Kidney (tissue), 13 donors: ENCODE measurements at regions not wholly inside any gene's neighbourhood (a gene's known extent, or its start where the extent isn't known, plus 50 kb on each side); places are given as distances from the start of the nearest gene placed in this dataset.
"Not testable (repeated sequence)": the region's sequence is repeated elsewhere in the genome, so short reads cannot be mapped to it uniquely, and the experiment has no call there.

ENCODE experiments used
- DNase-seq, 5 donors: peaks; one replicate each; pipeline ENCODE4 v3.0.0-alpha.2; 2013 to 2020
- FAIRE-seq: peaks from 2 replicates; lab custom pipeline; 2012; peaks lifted over from hg19 to GRCh38; lab: Jason Lieb, UNC
- H3K27ac ChIP-seq, 2 donors: one replicate each; pipeline ENCODE4 v1.7.0; 2013; ENCODE audit warnings: low read depth in 2 of 2, low read length in 2 of 2, inconsistent platforms in 1 of 2
- H3K27me3 ChIP-seq: one replicate; pipeline ENCODE4 v1.7.1; 2013; ENCODE audit warnings: low read length, inconsistent platforms; ENCODE audit not compliant: control insufficient read depth, insufficient read depth
- H3K36me3 ChIP-seq, 3 donors: one replicate each; pipeline versions ENCODE4 v1.7.0 to v1.7.1; 2013; ENCODE audit warnings: low read length in 3 of 3, control low read depth in 1 of 3, inconsistent platforms in 1 of 3; ENCODE audit not compliant: insufficient read depth in 3 of 3, control insufficient read depth in 2 of 3
- H3K4me1 ChIP-seq, 3 donors: one replicate each; pipeline versions ENCODE4 v1.7.0 to v1.7.1; 2013; ENCODE audit warnings: low read length in 3 of 3, inconsistent platforms in 1 of 3, low read depth in 1 of 3; ENCODE audit not compliant: control insufficient read depth in 2 of 3, insufficient read depth in 2 of 3
- H3K4me3 ChIP-seq, 3 donors: one replicate each; pipeline versions ENCODE4 v1.7.0 to v1.8.1; 2013; ENCODE audit warnings: low read length in 3 of 3, control low read depth in 1 of 3, inconsistent platforms in 1 of 3
- H3K9ac ChIP-seq, 3 donors: one replicate each; pipeline versions ENCODE4 v1.7.0 to v1.7.1; 2013; ENCODE audit warnings: low read length in 3 of 3, control low read depth in 1 of 3, inconsistent platforms in 1 of 3
- H3K9me3 ChIP-seq, 3 donors: one replicate each; pipeline versions ENCODE4 v1.7.0 to v1.7.1; 2013; ENCODE audit warnings: low read length in 3 of 3, control low read depth in 1 of 3, inconsistent platforms in 1 of 3; ENCODE audit not compliant: control insufficient read depth in 2 of 3, insufficient read depth in 1 of 3
- intact Hi-C: fragments of 100-400 bp; cut with DNase I; formaldehyde crosslinking; loops from one replicate; pipeline ENCODE4 v1.11.1; 2022
- TF ChIP-seq, protein P1 (sequence below): IDR thresholded peaks from 3 replicates; pipeline ENCODE4 v1.5.1; 2012; ENCODE audit warnings: mild to moderate bottlenecking, moderate library complexity, borderline replicate concordance; ENCODE audit not compliant: insufficient read depth; ENCODE audit errors: extremely low read depth
- donor health status: control.
- donor health status: control.
- donor health status: control.
- donor health status: control.
- donor health status: control.
- donor health status: DM: yes; HTN: yes; CAD: no.
- donor health status: Normal renal cell carcinoma (clear cell type).

DNA sequence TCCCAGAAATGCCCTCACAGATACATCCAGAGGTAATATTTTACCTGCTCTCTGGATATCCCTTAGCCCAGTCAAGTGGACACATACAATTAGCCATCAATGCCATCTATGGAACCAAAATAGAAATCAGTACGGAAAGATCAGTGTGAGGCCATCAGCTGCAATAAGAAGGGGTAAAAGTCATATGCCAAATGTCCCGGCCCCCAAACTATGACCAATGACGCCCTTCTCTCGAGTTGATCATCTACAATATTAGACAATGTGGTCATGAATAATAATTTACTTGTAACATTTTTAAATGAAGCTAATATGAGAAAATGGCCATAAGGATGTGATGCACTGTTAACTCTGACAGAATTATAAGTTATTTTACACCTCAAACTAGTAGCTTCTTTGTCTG, 588.9 kb downstream of the POM121L12 start:
- no peak for FAIRE-seq

DNA sequence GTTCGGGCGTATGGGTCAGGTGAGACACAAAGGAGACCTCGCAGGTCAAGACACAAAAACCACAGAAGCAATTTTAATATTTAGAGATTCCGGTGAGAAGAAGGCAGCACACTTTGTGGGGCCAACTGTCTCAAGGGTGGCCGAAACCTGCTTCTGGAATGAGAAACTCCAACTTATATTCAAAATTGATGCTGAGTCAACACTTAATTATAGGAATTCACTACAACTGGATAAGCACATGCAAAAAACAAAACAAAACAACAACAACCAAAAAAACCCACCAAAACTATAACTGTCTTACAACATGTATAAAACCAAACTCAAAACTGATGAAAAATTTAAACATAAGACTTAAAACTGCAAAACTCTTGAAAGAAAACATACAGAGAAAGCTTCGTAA, 593.3 kb downstream of the POM121L12 start:
- intact Hi-C loops, result no loop called here
- H3K9me3 ChIP-seq, result no peaks in the 10 kb centered on the region
- DNase-seq, result no peak
- no peaks in the 10 kb centered on the region for H3K27me3 ChIP-seq
- FAIRE-seq, result no peak
- H3K27ac ChIP-seq, result no peak overlapping the region
- no peak overlapping the region for H3K9ac ChIP-seq
- no peaks in the 10 kb centered on the region for H3K36me3 ChIP-seq
- TF ChIP-seq, protein P1, sequence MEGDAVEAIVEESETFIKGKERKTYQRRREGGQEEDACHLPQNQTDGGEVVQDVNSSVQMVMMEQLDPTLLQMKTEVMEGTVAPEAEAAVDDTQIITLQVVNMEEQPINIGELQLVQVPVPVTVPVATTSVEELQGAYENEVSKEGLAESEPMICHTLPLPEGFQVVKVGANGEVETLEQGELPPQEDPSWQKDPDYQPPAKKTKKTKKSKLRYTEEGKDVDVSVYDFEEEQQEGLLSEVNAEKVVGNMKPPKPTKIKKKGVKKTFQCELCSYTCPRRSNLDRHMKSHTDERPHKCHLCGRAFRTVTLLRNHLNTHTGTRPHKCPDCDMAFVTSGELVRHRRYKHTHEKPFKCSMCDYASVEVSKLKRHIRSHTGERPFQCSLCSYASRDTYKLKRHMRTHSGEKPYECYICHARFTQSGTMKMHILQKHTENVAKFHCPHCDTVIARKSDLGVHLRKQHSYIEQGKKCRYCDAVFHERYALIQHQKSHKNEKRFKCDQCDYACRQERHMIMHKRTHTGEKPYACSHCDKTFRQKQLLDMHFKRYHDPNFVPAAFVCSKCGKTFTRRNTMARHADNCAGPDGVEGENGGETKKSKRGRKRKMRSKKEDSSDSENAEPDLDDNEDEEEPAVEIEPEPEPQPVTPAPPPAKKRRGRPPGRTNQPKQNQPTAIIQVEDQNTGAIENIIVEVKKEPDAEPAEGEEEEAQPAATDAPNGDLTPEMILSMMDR, result no peak
- H3K4me1 ChIP-seq, result no peaks in the 10 kb centered on the region
- no peak overlapping the region for H3K4me3 ChIP-seq

More for the DNA sequence above, 588.9 kb downstream of the POM121L12 start:
- TF ChIP-seq, protein P1, result no peak
- no peaks in the 10 kb centered on the region for H3K4me1 ChIP-seq
- no peaks in the 10 kb centered on the region for H3K36me3 ChIP-seq
- intact Hi-C loops, result no loop called here
- H3K9ac ChIP-seq, result no peak overlapping the region
- H3K4me3 ChIP-seq, result no peak overlapping the region
- DNase-seq, result no peak
- no peak overlapping the region for H3K27ac ChIP-seq
- no peaks in the 10 kb centered on the region for H3K9me3 ChIP-seq
- no peaks in the 10 kb centered on the region for H3K27me3 ChIP-seq

DNA sequence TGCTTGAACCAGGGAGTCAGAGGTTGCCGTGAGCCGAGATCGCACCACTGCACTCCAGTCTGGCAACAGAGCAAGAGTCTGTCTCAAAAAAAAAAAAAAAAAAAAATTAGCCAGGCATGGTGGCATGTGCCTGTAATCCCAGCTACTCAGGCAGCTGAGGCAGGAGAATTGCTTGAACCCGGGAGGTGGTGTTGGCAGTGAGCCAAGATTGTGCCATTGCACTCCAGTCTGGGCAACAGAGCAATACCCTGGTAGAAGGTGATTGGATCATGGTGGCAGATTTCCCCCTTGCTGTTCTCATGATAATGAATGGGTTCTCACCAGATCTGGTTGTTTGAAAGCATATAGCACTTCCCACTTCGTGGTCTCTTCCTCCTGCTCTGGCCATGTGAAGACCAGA, 599.8 kb downstream of the POM121L12 start:
- H3K9ac ChIP-seq, H3K4me3 ChIP-seq, H3K27ac ChIP-seq, H3K36me3 ChIP-seq, FAIRE-seq, H3K4me1 ChIP-seq, H3K9me3 ChIP-seq, H3K27me3 ChIP-seq, DNase-seq, intact Hi-C loops: not testable (repeated sequence)

DNA sequence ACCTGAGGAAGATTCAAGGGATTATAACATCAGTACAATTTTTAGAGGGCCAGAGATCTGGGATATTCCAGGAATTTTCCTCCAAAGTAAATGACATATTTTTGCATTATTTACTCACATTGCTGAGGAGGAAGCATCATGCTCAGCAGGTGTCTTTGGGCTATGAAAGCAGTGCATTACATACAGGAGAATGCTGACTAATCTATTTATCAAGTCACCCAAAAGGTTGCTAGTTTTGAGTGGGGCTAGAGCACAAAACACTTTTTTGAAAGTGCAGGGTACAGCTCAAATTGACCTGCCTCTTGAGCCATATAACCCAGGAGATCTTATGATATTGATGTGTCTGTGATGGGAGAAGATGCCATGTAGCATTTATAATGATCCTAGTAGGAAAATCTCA, 603.1 kb downstream of the POM121L12 start:
- TF ChIP-seq, protein P1, result no peak
- Histone ChIP-seq H3K9me3 (peaks cover 0 to 3% (median 0%) of the 10 kb centered on the region in 3 donors), H3K27me3 (no peaks in the 10 kb centered on the region), H3K4me1 (no peaks in the 10 kb centered on the region), H3K27ac (no peak overlapping the region), H3K9ac (no peak overlapping the region), H3K36me3 (no peaks in the 10 kb centered on the region), H3K4me3 (no peak overlapping the region)
- FAIRE-seq, result no peak
- intact Hi-C loops, result no loop called here
- DNase-seq, result no peak
